Fibroblast of lung (primary cell): ENCODE measurements at regions not wholly inside any gene's neighbourhood (a gene's known extent, or its start where the extent isn't known, plus 50 kb on each side); places are given as distances from the start of the nearest gene placed in this dataset.

Experiments used
- CTCF ChIP-seq, 2 donors: IDR thresholded peaks in 1 of 2; conservative IDR thresholded peaks in 1 of 2; 1 replicate in 1 of 2; 2 replicates in 1 of 2; pipeline ENCODE4 v1.5.1; 2011 to 2012; ENCODE audit warnings: low read length in 2 of 2, control low read depth in 1 of 2, inconsistent platforms in 1 of 2, low read depth in 1 of 2, mild to moderate bottlenecking in 1 of 2
- EZH2 ChIP-seq: IDR thresholded peaks from 2 replicates; pipeline ENCODE4 v1.5.1; 2012; ENCODE audit warnings: low read length, control low read depth, mild to moderate bottlenecking; ENCODE audit errors: missing control alignments

- TF ChIP-seq CTCF (conservative IDR thresholded peaks at IDR 0.05 in 1 of 2, IDR thresholded peaks at IDR 0.05 in 1 of 2; ENCODE audit: low read depth in 1 of 2, low read length in 2 of 2) (no peak), EZH2 (no peak)
These were observed 791.3 kb upstream of the SOX9 start for GRCh38 chr17:71329310-71330098.
